CD4-positive, alpha-beta T cell treated with Interleukin-4 for 1 hour (primary cell): ENCODE measurements at regions not wholly inside any gene's neighbourhood (a gene's known extent, or its start where the extent isn't known, plus 50 kb on each side); places are given as distances from the start of the nearest gene placed in this dataset.
"Not testable (repeated sequence)": the region's sequence is repeated elsewhere in the genome, so short reads cannot be mapped to it uniquely, and the experiment has no call there.

ENCODE experiments used
- DNase-seq, 2 donors: peaks; one replicate each; pipeline ENCODE4 v3.0.0-alpha.2; 2020 to 2022

DNA sequence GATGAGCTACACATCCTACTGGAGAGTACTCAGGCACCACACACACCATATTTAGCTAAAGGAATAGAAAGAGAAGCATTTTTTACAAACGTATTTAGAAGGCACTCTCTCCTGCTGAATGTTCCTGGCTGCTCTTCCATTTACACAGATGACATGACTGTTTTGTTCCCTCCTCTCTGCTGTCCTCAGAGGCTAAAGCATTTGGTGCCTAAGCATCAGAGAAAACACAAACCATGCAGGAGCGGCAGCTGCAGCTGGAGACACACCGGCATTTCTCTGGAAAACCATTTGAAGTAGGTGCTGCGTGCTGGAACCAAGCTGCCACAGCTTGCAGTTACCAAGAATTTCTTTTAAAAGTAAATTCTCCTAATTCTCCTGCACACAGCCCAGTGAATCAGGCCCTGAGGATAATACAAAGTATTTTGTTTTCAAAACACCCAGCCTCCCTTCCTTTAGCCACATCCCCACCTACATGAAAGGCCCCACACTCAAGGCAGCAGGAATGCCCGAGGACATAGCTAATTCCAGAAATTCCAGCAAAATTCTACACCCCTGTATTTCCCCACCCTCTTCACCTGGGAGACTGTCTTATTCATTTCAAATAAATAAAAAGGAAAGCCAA, 488.9 kb upstream of the SOX11 start:
- DNase-seq: no peak

- DNase-seq: not testable (repeated sequence)
These were observed 485.4 kb upstream of the SOX11 start for GRCh38 chr2:5206742-5207141.

DNA sequence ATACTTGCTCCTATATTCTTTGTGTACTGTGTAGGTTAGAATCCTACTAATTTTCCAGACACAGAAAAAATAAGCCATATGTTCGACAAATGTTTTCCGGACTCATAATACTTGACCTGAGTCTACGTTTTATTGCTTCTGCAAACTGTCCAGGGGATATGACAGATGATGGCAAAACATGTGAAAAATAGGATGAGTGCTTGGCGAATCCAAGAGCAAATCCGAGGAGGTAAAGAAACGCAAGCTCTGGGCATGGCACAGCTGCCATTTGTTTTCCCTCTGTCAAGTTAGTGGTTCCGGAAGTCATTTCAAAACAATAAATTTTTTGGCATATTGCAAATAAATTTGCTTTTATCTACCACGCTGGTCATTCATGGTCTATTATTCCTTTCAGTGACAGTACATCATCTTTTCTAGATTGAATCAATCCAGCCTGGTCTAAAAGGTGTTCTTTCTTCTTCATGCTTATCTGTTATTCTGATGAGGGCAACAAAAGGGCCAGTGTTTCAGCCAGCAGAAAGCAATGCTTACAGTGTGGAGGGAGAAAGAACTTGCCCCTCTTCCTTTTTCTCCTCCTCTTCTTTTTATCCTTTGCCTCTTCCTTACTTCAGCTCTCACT, 476.1 kb upstream of the SOX11 start:
- DNase-seq: no peak

GRCh38 chr2:5227062-5227699, 465.0 kb upstream of the SOX11 start:
- DNase-seq: no peak

DNA sequence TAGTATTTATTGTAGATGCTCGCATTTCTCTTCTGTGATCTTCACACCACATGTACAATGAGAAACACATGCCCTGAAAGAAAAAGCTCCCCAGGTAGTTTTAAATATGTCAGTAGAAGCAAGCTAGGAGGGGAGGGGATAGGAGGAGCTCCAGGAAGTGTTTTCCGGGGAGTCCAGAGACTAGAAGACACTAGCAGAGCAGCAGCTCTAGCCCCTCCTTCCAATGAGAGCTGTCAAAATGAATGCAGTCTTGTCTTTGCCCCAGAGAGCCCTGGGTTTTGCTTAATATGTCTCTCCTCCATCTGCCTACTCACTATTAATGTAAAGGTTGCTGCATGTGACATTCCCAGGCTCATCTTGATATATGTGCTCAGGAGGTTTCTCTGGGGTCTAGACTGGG, 462.6 kb upstream of the SOX11 start:
- DNase-seq: no peak

GRCh38 chr2:5230444-5230843, 461.7 kb upstream of the SOX11 start:
- no peak for DNase-seq

DNA sequence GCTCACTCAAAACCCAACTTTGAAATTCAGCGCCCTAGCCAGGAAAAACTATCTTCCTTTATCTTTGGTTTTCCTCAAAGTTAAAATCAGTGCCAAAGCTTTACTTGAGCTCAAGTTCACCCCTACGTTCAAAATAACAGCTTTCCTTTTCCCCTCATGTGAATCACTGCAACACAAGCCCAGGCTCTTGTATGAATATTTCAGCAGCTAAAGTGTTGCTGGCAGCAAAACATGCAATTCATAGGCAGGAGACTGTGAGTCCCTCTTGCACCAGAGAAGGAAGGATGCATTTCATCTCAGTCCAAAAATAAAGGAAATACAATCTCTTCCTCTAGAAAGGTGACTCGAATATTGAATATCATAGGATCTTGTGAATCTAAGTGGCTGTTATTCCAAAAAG, 461.3 kb upstream of the SOX11 start:
- DNase-seq: no peak

DNA sequence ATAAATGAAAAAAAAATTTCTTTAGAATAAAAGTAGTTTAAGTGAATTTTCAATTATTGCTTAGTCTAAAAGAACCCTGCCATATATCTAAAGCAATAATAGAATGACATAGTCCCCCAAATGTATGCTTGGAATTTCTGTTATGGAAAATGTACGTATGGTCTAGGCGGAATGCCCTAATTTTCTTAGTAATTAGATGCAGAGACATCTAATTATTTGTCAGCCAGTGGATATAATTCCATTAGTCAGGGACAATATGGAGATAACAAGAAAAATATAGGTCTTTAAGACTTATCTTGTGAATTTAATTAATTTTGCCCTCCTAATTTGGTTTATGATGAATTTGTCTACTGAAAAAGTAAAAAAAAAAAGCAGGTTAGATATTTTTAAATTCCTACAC, 460.9 kb upstream of the SOX11 start:
- no peak for DNase-seq

DNA sequence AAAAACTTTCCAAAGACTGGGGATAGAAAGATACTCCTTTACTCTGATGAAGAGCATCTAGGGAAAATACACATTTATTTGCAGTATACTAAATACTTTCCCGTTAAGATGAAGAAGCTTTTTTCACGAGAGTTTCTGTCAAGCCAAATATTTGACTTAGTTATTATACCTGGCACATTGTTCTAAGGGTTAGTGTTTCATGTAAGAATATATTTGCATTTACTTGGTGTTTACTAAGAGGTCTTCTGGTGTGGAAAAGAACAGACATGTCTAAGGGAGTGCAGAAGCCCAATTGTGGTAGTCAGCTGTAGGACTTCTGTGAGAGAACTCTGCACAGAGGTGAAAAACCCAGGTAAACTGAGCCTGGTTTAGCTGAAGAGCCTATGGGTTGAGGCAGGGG, 457.6 kb upstream of the SOX11 start:
- no peak for DNase-seq

- DNase-seq: no peak
These were observed 456.5 kb upstream of the SOX11 start for GRCh38 chr2:5235701-5236100.

GRCh38 chr2:5236249-5236648, 455.9 kb upstream of the SOX11 start:
- DNase-seq: no peak

GRCh38 chr2:5242751-5243150, 449.4 kb upstream of the SOX11 start:
- DNase-seq: no peak

DNA sequence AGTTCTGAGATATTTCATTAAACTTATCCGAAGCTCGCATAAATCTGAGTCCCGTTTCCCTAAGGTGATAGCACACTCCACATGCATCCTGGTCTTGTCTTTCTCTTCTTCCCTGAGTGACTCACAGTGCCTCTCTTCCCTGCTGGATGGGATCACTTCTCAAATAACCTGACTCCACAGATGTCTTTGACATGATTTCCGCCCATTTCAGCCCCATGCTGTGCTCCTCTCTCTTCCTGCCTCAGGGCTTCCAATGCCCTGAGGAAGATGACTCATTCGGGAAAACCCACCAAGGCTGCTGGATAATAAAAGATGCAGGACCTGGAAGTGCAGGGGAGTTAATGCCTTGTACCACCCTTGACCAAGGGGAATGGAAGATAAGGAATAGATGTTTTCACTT, 441.7 kb upstream of the SOX11 start:
- no peak for DNase-seq

GRCh38 chr2:5253263-5253662, 438.9 kb upstream of the SOX11 start:
- DNase-seq: no peak

DNA sequence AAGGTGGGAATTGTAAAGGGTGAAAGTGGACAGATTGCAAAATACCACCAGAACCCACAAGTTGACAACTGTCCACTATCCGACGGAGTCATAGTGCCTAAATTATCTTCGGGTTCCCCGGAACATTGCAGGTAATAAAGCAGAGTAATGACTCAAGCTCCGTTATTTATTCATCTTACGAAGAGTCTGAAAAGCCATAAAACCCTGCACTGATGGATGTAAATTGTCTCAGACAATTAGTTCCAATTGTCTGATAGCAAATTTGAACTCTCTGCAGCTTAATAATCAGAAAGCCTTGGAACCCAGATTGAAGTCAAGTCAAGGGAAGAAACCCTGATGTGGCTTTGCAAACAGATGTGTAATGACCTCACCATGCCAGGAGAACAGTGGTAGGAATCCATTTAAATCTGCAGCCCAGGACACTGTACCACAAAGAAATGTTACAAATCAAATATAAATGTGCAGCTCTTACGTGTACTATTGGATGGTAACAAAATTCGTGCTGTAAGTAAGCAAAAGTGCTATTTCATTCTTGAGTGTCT, 437.3 kb upstream of the SOX11 start:
- DNase-seq: no peak

DNA sequence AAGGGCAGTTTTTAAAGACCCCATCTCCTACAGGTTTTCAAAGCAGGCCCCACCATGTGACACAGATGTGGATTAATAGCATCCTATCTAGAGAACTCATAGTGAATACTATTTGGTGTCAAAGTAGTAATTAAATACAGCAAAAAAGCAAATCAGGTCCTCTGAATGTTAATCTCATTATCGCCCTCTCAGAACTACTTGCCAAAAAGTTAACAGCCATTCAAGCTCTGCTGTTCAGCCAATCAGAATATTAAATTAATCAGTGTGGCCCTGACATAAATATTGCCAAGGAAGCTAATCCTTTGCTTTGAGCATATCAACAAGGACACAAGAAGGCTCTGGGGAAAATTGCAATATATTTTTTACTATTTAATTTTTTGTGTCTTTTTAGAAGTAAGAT, 428.9 kb upstream of the SOX11 start:
- DNase-seq: no peak

DNA sequence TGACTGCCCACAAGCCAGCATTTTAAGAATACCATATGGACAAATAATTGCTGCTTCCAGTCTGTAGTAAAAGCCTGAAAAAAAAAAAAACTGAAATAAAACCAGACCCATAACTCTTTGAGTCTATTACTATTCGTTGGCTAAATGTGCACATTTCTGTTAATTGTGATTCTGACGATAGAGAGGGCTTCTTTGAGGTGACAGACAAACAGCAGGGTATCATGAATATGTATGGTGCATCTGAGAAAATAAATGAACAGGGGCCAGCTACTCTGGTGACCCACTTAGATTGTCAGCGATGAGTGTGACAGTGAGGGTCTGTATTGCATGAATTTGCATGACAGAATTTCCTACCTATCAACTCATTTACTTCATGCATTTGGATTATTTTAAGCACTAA, 427.8 kb upstream of the SOX11 start:
- DNase-seq: no peak

DNA sequence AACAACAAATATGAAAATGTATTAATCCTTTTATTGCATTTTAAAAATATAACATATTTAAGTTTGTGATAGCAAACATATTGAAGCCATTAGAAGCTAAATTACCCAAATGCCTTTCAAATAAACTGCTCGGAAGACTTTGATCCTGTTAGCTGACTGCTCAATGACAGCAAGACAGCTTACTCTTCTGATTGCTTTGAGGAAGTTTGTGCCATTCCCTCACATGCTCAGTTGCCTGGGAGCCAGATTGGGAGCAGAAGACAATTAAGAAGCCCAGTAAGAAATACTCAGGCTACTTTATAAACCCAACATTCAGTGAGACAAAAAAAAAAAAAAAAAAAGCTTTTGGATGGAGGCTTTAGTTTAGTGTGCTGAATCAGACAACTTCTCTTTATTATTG, 407.1 kb upstream of the SOX11 start:
- DNase-seq: no peak

GRCh38 chr2:5285872-5286769, 406.1 kb upstream of the SOX11 start:
- DNase-seq: no peak

DNA sequence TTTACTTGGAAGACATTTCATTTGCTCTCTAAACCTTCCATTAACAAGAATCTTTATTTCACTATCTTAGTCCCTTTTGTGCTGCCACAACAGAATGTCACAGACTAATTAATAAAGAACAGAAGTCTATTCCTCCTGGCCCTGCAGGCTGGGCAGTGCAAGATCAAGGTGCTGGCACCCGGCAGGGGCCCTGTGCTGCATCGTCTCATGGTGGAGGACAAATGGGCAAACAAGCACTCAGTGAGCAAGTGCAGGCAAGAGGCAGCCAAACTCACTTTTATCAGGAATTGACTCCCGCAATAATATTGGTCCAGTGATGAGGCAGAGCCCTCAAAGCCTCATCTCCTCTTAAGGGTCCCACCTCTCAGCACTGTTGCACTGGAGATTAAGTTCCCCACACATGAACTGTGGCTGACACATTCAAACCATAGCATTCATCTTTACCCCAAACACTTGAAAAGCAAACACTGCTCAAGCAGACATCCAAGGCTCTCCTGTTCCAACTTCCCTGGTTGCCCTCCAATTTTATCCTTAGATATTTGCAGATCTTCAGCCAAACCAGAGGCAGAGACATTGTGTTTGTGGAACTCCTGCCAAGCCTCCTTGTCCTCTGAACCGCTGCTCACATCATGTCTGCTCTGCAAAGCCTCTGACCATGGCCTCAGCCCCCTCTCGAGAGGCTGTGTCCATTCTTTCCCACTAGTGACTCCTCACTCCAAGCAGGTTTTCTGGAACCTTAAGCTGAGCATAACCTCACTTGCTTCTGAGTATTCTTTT, 404.4 kb upstream of the SOX11 start:
- DNase-seq: no peak

DNA sequence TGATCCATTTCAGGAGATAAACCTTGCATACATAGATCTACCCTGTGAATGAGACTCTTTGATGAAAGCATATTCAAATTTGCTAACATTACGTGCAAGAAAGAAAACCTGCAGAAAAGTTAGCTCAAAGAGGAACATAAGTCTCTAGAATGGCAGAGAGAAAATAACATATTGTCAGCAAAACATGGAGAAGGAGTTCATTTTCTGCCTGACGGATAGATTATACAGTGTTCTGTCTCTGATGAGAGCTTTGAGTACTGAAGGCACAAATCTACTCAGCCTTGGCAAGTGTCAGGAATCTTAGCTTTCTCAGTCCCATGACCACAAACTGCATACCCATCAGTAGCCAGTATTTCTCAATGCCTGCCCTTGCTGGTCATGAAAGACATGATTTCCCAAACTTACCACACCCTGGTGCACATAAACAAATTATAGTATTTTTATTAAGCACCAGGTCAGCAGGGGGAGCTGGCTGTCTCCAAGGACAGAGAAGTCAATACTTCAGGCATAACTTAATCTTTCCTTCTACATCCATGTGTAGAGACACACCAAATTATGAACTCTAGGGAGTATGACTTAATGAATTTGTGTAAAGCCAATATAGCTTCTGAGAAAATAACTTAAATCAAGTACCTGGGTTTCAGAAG, 401.2 kb upstream of the SOX11 start:
- no peak for DNase-seq

GRCh38 chr2:5304640-5305039, 387.5 kb upstream of the SOX11 start:
- no peak for DNase-seq
